GM18951 (cell line): ENCODE measurements at regions not wholly inside any gene's neighbourhood (a gene's known extent, or its start where the extent isn't known, plus 50 kb on each side); places are given as distances from the start of the nearest gene placed in this dataset.

Source experiments
- POLR2A ChIP-seq: IDR thresholded peaks from 4 replicates; pipeline ENCODE4 v1.6.1; 2011; ENCODE audit warnings: mild to moderate bottlenecking; ENCODE audit not compliant: insufficient read length, insufficient read depth; ENCODE audit errors: extremely low read depth
- in situ Hi-C: fragments of 300-500 bp; cut with MboI; formaldehyde crosslinking; loops from one replicate; pipeline ENCODE4 v1.12.0; 2022; ENCODE audit warnings: low sequenced_read_pairs, mixed read lengths, inconsistent platforms; ENCODE audit not compliant: unreplicated experiment

DNA sequence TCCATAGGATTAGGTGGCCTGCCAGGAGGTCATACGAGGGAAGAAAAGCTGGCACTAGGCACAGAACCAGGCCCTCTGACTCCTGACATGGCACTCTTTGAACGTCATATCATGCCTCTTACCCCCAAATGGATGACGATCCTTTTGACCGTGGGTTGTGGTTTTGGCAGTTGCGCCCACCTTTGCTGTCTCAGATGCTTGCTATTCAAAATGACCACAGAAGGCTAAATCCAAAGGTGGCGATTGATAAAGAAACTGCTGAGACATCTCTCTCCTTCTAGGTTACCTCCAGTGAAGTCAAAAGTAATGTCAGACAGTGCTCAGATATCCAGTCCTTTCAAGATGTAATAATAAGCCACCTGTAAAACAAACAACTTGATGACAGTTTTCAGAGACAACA is 385.0 kb downstream of the EFNA5 start:
- TF ChIP-seq POLR2A = no peak
- in situ Hi-C loops = no loop called here

DNA sequence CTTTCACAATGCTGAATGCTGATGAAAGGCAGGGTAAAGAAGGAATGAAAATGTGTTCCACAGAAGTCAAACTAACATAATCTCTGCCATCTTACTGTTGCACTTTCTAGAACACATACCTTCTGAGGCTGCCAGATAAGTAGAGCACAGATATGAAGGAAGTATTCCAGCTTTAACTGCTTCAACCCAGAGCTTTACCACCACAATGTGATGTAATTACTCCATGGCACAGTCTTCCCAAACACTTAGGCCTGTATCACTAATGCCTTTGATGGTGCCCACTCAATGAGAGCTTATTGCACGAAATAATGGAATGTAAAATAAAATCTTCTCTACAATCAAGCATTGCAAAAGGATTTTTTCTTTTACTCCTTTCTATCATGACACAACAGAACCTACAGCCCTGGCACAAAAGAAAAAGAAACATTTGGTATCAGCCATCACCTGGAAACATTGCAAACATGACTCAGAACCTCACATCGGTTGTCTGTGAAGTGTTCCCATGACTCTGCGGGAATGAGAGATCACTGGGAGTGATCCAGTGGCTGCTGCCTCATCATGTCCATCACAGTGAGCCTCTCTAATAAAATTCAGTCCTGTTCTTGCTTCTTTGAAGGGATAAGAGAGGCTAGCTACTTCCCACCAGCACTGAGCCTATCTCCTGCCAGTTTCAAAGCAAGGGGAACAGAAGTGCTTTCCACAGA is 385.8 kb downstream of the EFNA5 start:
- in situ Hi-C loops = no loop called here
- TF ChIP-seq POLR2A = no peak

DNA sequence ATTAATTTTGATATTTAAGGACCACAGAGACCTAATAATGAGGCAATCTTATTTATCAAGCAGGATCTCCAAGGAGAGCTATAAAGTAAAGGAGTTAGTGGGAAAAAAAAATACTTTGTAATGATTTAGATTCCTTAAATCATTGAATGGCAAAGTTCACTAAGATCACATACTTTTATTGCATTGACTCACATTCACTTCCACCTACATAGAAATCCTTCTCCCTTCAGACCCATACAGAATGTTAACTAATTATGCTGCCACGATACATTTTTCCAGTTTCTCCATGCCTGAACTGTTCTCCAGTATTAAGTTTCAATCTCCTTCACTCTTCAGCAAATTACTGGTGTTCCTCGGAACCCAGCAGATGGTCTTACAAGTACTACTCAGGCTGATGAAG is 388.7 kb downstream of the EFNA5 start:
- no peak for TF ChIP-seq POLR2A
- in situ Hi-C loops = no loop called here

DNA sequence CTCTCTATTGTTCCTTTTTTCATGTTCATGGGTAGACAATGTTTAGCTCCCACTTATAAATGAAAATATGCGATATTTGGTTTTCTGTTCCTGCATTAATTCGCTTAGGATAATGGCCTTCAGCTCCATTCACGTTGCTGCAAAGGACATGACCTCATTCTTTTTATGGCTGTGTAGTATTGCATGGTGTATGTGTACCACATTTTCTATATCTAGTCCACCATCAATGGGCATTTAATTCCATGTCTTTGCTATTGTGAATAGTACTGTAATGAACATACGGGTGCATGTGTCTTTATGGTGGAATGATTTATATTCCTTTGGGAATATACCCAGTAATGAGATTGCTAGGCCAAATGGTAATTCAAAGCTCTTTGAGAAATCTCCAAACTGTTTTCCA is 392.0 kb downstream of the EFNA5 start:
- in situ Hi-C loops = no loop called here
- no peak for TF ChIP-seq POLR2A

DNA sequence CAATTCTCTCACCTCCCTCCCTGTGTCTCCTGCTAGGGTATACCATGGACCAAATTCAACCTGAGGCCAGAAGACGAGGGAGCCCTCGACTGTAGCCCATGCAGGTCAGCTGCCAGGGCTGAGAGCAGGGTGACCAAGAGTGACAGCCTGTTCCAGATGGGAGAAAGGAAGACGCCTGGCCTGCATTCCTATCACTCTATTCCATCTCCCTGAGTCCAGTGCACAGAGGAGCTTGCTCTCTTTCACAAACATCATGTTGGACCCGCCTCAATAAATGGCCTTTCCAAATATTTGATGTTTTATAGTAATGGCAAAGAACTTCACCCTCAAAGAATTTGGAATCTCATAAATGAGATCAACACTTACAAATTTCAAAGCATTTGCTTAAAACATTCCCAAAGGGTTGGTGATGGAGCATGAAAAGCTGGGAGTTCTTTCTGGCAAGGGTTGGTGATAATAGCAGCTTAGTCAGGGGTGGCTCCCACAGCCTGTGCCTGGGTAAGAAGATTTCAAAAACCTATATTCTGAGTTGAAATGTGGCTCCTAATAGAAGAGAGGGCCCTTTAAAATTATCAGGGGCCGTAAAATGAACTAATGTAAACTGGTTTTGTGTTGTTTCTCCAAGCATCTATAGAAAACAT is 393.1 kb downstream of the EFNA5 start:
- no peak for TF ChIP-seq POLR2A
- in situ Hi-C loops = no loop called here

DNA sequence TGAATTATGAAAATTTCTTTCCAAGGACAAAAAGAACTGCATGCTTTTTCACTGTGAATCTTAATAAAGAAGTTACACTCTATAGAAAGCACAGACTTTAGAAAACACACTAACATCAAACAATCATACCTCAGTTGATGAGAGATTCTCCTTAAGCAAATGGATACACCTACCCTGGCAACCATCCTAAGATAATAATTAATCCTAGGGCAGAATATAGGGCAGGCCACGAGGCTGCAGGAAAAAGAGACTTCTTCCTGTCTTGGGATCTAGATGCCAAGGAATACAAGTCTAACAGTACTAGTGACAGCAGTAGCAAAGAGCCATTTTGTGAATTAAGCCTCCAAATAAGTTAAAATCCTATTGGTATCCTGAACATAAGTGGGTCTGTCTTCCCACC is 395.4 kb downstream of the EFNA5 start:
- no peak for TF ChIP-seq POLR2A
- in situ Hi-C loops = no loop called here

DNA sequence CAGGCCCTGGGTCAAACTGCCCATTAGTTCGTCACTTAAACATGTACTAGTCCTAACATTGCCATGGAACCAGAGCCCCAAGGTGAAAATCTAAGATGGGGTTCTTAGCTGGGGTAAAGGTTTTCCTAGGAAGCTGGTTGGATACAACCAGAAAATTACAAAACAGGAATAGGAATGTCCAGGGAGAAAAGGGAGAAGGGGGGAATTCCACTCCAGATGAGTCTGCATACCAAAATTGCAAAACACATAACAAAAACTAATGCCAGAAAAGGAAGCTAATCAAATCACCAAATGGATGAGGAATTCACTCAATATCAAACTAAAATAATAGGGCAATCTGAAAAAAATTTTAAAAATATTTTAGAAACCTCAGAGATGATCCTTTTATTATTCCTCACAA is 396.2 kb downstream of the EFNA5 start:
- in situ Hi-C loops = no loop called here
- TF ChIP-seq POLR2A = no peak

DNA sequence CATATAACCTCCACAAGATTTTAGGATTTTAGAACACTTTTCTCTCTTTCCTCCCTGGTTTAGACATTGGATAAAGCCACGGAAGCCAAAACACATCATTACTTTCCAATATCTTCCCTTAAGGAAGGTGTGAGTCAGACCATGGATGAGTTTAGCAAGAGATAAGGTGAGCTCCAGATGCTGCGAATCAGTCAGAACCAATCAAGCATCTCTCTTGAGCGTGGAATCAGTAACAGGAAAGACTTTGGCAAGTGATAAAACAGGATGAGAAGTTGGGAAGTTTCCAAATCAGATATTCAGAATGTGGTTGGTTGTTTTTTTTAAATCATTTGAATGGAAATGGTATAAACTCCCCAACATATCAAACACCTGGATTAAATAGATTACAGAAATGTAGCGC is 397.8 kb downstream of the EFNA5 start:
- TF ChIP-seq POLR2A = no peak
- in situ Hi-C loops = no loop called here

DNA sequence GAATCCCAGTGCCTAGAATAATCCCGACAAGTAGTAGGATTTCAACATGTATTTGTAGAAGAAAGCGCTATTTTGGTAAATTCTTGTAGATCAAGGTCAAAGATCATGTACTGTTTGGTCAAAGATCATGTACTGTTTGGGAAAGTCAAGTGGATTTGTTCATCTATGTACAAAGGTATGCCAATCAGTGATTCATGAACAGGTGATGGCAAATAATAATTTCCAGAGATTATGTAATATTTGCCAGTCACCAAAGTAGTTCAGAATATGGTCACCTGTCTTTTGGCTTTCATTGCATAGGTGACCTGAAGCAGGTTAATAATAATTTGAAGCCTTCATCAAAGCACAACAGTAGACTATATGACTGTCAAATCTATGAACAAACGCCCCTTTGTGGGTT is 398.2 kb downstream of the EFNA5 start:
- no peak for TF ChIP-seq POLR2A
- in situ Hi-C loops = no loop called here

DNA sequence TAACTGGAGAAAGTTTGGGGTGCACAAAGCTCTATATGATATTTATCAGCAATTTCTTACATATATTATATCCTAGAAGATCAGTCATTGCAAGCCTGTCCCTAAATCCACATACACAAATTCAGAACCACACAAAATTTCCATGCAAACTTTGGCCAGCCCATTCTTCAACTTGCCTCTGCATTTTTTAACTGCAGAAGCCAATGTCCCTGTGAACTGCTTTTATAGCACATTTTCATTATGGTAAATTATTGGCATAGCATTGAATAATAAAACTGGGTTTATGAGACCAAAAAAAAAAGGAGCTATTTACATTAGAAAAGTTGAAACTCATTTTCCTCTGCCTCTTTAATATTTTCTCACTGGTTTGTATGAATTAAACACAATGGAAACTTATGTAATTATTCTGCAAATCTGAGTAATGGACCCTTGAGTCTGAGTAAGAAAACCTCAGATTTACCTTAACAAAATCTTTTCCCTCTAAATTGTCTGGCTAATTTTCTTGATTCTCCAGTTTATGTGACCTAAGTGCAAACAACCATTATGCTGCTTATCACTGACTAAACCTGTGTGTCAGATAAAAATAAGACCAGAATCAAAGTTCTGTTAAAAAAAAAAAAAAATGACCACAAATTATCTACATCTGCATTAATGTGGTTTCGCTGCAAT is 398.9 kb downstream of the EFNA5 start:
- in situ Hi-C loops = no loop called here
- no peak for TF ChIP-seq POLR2A

DNA sequence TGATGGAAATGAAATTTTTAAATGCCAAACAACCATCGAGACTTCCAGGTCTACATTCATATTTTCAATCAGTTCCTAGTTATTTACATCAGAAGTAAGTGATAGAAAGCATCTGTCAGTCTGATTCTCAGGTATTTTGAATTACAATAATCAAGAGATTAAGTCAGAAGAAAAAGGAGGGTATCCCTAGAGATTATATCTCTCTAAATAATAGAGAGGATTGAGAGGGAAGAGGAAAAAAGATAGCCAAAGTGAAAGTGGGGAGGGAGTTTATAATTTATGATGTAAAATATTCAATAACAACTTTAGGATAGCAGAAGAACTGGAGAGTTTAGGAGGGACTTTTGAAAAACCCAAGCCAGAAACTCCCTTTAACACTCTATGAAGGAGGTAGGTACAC is 400.2 kb downstream of the EFNA5 start:
- in situ Hi-C loops = no loop called here
- TF ChIP-seq POLR2A = no peak

DNA sequence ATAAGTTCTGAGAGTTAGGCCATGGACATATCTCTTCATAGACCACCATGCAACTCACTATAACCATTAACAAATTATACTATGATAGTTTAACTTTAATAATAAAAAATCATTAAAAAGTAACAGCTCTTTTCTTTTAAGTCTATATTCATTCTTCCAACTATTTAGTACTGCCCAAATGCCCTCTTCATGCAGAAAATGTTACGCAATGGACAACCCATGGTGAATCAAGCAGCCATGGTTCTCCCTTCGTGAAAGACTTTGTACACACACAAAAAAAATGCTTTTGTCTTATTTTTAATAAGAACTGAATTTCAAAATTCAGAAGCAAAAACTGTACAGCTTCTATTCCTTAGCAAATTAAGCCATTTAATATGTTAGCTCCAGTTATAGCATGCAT is 401.1 kb downstream of the EFNA5 start:
- TF ChIP-seq POLR2A = no peak
- in situ Hi-C loops = no loop called here

DNA sequence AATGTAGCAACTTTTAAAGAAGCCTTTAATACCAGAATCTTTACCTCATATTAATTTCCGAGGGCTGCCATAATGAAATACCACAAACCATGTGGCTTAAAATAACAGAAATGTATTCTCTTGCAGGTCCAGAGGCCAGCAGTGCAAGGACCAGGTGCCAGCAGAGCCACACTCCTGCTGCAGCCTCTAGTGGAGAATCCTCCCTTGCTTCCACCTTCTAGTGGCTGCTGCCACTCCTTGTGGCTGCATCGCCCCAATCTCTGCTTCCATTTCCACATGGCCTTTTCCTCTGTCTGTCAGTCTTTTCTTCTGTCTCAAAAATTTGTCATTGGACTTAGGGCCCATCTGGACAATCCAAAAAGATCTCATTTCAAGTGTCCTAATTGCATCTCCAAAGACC is 401.5 kb downstream of the EFNA5 start:
- in situ Hi-C loops = no loop called here
- no peak for TF ChIP-seq POLR2A

DNA sequence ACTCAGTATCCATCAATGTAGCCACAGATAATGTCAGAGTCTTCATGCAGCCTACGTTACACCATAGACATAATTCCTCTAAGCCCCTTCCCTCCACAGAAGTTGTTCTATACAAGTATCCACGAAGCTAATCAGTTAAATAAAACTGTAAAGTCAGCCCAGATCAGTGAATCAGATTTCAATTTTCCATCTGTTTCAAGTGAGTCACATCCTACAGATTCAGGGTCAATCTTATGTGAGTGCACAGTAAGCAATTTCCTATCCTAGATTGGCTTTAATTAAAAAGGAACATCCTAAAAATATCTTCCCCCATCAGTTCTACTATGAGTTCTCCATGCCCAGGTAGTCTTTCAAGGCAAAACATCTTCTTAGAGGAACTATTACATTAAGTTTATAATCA is 402.5 kb downstream of the EFNA5 start:
- no peak for TF ChIP-seq POLR2A
- in situ Hi-C loops = no loop called here
